Uterus (tissue), 2 donors: ENCODE measurements at regions not wholly inside any gene's neighbourhood (a gene's known extent, or its start where the extent isn't known, plus 50 kb on each side); places are given as distances from the start of the nearest gene placed in this dataset.

Experiments
- POLR2A ChIP-seq, 2 donors: fragments of 450-650 bp; IDR thresholded peaks; one replicate each; pipeline ENCODE4 v1.6.1; 2016; ENCODE audit warnings: antibody characterized with exemption in 2 of 2, mild to moderate bottlenecking in 1 of 2, moderate library complexity in 1 of 2
- TF ChIP-seq, protein P1 (sequence below), 4 experiments: fragments of 200-600 bp in 2 of 4; fragments of 450-650 bp in 2 of 4; sonication (generic) in 2 of 4; IDR thresholded peaks; one replicate each; pipeline ENCODE4 v1.5.1; 2016 to 2019; ENCODE audit warnings: antibody characterized with exemption in 4 of 4, mild to moderate bottlenecking in 2 of 4, moderate library complexity in 1 of 4

DNA sequence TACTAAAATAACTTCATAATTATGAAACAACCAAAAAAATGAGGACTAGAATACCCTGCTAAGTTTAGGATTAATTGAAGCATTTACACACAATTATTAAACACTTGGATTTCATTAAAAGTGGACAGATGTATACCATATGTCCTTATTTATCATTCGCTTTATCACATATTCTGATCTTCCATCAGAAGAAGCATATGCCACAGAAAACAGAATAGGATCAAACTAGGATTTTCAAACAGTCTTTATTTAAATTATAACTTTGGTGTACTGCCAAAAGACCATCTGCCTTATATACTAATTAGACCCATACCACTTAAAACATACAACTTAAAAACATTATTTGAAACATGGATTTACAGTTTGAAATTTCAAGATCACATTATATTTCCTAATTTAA lies 727.1 kb upstream of the KLHL1 start:
- TF ChIP-seq, protein P1, sequence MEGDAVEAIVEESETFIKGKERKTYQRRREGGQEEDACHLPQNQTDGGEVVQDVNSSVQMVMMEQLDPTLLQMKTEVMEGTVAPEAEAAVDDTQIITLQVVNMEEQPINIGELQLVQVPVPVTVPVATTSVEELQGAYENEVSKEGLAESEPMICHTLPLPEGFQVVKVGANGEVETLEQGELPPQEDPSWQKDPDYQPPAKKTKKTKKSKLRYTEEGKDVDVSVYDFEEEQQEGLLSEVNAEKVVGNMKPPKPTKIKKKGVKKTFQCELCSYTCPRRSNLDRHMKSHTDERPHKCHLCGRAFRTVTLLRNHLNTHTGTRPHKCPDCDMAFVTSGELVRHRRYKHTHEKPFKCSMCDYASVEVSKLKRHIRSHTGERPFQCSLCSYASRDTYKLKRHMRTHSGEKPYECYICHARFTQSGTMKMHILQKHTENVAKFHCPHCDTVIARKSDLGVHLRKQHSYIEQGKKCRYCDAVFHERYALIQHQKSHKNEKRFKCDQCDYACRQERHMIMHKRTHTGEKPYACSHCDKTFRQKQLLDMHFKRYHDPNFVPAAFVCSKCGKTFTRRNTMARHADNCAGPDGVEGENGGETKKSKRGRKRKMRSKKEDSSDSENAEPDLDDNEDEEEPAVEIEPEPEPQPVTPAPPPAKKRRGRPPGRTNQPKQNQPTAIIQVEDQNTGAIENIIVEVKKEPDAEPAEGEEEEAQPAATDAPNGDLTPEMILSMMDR (IDR thresholded peaks at IDR 0.05): no peak
- TF ChIP-seq POLR2A (IDR thresholded peaks at IDR 0.05): no peak
